Fibroblast of pulmonary artery (primary cell): ENCODE measurements at regions not wholly inside any gene's neighbourhood (a gene's known extent, or its start where the extent isn't known, plus 50 kb on each side); places are given as distances from the start of the nearest gene placed in this dataset.
A peak's percentile ranks its signal among the peaks of the same experiment; 100 is the strongest.
"Not testable (repeated sequence)": the region's sequence is repeated elsewhere in the genome, so short reads cannot be mapped to it uniquely, and the experiment has no call there.

ENCODE experiments used
- DNase-seq: peaks from one replicate; pipeline ENCODE4 v3.0.0-alpha.2; 2010; ENCODE audit warnings: low read depth
- H3K4me3 ChIP-seq: replicated peaks from 2 replicates; pipeline ENCODE4 v1.5.1; 2011; ENCODE audit warnings: low read depth, mild to moderate bottlenecking, control low read depth, low read length, moderate library complexity
- TF ChIP-seq, protein P1 (sequence below): IDR thresholded peaks from 2 replicates; pipeline ENCODE4 v1.5.1; 2011; ENCODE audit warnings: mild to moderate bottlenecking, control low read depth, low read length, inconsistent platforms; ENCODE audit errors: missing control alignments

DNA sequence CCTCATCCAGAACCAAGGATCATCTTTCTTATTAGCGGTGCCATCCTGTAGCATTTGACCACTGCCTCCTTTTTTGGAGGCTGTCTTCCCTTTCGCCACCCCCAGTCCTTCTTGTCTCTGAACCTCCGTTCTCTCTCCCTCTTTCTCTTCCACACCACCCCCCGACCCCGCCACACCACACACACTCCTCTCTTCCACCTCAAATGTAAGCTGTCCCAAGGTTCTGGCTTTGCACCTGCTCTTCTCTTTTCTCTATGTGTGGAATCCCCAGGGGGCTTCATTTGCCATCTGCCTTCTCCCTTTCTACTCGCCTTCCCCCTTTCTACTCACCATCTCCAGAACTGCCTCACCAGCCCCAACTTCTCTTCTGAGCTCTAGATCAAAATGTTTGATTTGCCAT lies 111.3 kb upstream of the CDYL start:
- DNase-seq: no peak
- TF ChIP-seq, protein P1, sequence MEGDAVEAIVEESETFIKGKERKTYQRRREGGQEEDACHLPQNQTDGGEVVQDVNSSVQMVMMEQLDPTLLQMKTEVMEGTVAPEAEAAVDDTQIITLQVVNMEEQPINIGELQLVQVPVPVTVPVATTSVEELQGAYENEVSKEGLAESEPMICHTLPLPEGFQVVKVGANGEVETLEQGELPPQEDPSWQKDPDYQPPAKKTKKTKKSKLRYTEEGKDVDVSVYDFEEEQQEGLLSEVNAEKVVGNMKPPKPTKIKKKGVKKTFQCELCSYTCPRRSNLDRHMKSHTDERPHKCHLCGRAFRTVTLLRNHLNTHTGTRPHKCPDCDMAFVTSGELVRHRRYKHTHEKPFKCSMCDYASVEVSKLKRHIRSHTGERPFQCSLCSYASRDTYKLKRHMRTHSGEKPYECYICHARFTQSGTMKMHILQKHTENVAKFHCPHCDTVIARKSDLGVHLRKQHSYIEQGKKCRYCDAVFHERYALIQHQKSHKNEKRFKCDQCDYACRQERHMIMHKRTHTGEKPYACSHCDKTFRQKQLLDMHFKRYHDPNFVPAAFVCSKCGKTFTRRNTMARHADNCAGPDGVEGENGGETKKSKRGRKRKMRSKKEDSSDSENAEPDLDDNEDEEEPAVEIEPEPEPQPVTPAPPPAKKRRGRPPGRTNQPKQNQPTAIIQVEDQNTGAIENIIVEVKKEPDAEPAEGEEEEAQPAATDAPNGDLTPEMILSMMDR: no peak
- no peak overlapping the region for H3K4me3 ChIP-seq

DNA sequence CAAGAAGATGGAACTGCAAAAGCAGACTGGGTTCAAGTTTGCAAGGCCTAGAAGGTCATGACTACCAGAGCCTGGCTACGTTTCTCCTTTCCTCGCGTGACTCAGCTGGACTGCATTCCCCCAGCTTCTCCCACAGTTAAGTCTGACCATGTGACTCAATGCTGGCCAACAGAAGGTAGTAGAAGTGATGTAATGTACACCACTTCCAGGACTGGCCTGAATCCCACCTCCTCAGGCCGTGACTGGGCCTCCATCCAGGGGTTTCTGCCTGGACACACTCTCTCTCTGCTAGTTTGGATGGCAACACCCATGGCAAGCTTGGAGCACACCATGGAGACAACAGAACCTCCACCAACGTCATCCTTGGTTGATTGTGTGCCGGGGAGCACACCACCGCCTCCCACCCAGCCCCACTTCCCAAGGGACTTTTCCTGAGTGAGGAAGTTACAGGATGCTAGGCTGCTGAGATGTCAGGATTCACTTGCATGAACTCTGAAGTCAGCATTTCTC lies 112.0 kb upstream of the CDYL start:
- TF ChIP-seq, protein P1: no peak
- peak; percentile 91 for DNase-seq
- no peak overlapping the region for H3K4me3 ChIP-seq

DNA sequence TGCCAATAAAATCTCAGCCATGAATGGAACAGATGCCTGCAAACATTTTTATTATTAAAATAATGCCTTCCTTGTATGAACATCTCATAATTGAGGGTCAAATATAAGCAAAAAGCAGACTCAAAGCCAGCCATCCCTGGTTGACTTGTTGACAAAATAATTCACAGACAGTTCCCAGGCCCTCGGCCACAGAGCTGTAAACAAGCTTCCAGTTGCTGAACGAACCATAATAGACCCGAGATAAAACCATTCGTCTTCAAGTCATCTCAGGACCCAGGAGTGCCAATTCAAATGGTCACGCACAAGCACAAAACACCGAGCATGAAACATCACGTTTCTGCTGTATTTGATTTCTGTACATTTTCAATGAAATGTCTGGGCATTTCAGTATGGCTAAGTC lies 113.3 kb upstream of the CDYL start:
- DNase-seq: no peak

DNA sequence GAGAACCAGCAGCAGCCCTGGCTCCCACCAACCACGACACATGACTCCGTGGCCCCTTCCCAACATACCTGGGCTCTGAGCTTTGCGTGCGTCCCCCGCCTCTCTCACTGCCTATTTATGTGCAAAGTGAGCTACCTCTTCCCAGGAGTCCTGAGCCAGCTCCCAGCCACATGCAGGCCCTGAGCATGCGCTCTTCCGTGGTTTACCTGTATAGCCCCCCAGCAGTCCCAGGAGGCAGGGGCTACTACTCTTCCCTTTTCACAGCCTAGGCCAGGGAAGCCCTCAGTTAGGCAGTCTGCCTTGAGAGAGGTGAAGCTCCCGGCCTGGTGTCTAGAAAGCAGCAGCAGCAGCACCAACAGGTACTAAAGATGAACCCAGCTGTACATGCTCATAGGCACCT lies 114.8 kb upstream of the CDYL start:
- no peak overlapping the region for H3K4me3 ChIP-seq
- no peak for DNase-seq
- TF ChIP-seq, protein P1: no peak

More for the DNA sequence above, 113.3 kb upstream of the CDYL start:
- no peak overlapping the region for H3K4me3 ChIP-seq
- TF ChIP-seq, protein P1: no peak

DNA sequence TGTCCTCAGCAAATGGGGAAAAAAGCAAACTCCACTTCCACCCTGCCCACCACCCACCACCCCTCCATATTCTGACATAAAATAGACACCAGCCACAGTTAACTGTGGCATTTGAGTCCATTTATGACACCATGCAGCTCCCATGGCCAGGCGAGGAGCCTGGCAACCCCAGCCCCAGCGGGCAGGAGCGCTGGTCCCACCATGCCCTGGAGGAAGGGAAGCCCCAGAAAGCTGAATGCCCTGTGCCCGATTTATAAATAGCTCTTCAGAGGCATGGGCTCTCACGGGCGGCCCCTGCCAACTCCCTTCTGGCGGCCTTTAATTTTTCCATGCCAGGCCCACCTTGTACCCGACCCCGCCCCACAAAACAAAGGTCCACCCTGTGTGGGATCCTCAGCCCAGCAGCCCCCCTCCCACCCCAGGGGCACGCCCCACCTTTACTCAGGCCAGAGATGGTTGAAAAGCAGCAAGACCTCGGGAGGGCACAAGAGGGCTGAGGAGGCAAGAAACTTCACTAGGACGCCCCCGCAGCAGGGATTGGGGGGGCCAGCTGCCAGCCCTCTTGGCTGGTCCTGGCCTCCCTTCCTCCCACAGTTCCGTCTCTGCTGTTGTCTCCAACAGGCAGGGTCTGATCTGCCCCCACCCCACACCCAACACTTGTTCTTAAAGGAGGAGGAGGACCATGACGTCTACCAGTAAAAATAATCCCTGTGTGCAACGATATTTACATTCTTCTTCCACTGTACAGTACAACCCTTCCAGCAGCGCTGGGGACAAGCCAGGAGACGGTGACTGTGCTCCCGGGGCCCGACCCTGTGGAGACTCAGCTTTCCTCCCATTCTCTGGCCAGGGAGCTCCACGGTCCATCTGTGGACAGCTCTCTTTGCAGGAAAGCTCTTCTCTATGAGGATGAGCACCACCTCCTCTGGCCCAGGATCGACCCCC lies 115.6 kb upstream of the CDYL start:
- DNase-seq: no peak
- TF ChIP-seq, protein P1: no peak
- H3K4me3 ChIP-seq: no peak overlapping the region

DNA sequence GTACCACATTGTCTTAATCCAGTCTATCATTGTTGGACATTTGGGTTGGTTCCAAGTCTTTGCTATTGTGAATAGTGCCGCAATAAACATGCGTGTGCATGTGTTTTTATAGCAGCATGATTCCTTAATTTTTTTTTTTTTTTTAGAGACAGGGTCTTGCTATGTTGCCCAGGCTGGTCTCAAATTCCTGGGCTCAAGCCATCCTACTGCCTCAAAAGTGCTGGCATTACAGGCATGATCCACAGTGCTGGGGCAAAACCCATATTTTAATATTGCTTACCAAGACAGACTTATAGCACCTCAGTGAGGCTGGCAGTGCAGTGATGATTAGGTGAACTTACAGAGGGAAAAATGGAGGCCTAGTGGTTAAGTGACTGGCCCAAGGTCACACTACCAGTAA lies 116.5 kb upstream of the CDYL start:
- H3K4me3 ChIP-seq, DNase-seq: not testable (repeated sequence)

DNA sequence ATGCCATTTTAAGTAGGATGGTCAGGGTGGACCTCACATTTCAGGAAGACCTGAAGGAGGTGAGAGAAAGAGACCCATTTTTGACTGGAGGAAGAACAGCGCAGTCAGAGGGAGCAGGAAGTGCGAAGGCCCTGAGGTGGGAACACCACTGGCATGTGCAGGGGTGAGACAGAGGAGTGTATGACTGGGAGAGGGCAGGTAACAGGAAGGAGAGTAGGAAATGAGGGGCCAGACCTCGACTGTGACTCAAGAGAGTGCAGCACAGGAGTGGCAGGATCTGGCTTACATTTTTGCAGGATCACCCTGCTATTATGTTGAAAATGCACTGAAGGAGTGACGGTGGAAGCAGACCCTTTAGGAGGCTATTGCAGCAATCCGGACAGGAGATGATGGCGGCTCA lies 117.7 kb upstream of the CDYL start:
- no peak overlapping the region for H3K4me3 ChIP-seq
- TF ChIP-seq, protein P1: no peak
- no peak for DNase-seq
